ENCODE measurements at regions not wholly inside any gene's neighbourhood (a gene's known extent, or its start where the extent isn't known, plus 50 kb on each side); places are given as distances from the start of the nearest gene placed in this dataset.

DNA sequence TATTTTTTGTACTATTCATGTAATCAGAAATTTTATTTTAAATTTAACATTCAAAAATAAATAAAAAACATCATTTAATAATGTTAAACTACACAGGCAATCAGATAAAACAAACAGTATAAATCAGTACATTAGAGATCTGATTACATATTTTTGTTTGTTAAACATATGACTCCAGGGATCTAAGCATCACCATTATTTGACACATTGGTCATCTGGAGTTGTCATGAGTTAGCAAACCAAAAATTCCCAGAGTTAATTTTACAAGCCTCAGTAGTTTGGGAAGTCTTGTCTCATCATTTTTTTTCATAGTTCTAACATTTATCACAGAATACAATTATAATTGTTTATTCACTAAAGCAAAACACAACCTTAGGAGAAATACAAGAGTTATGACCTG lies 770.8 kb upstream of the SLITRK6 start:
- DNase-seq (ENCODE audit: low spot score) = no peak
- Histone ChIP-seq H3K4me1 (replicated peaks) (no peaks in the 10 kb centered on the region), H3K27ac (no peak overlapping the region), H3K36me3 (no peaks in the 10 kb centered on the region), H3K4me3 (no peak overlapping the region), H3K9me3 (no peaks in the 10 kb centered on the region), H3K27me3 (replicated peaks; ENCODE audit: insufficient read depth) (no peaks in the 10 kb centered on the region)
- TF ChIP-seq POLR2A (IDR thresholded peaks at IDR 0.05) (no peak), POLR2AphosphoS5 (IDR thresholded peaks at IDR 0.05) (no peak)
- TF ChIP-seq, protein P1, sequence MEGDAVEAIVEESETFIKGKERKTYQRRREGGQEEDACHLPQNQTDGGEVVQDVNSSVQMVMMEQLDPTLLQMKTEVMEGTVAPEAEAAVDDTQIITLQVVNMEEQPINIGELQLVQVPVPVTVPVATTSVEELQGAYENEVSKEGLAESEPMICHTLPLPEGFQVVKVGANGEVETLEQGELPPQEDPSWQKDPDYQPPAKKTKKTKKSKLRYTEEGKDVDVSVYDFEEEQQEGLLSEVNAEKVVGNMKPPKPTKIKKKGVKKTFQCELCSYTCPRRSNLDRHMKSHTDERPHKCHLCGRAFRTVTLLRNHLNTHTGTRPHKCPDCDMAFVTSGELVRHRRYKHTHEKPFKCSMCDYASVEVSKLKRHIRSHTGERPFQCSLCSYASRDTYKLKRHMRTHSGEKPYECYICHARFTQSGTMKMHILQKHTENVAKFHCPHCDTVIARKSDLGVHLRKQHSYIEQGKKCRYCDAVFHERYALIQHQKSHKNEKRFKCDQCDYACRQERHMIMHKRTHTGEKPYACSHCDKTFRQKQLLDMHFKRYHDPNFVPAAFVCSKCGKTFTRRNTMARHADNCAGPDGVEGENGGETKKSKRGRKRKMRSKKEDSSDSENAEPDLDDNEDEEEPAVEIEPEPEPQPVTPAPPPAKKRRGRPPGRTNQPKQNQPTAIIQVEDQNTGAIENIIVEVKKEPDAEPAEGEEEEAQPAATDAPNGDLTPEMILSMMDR (IDR thresholded peaks at IDR 0.05) = no peak
- intact Hi-C loops (cut with DNase I) = no loop called here

DNA sequence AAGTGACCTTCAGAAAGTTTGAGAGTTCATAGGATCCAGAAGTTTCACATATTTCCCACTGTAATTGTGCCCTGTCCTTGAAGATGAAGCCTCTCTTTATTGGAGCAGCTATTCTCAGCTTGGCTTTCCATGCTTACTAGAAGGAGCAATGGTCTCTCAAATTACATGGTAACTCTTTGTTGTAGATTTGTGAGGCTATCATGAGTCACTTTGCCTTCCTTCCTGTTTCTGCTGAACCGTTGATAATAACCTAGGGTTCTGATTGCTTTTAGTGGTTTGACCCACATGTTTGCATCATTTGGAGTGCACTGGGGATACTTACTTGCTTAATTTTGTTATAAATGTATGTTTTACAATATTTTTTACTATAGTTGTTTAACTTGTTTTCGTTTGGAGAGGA lies 772.9 kb upstream of the SLITRK6 start:
- Histone ChIP-seq H3K27ac (no peak overlapping the region), H3K4me1 (replicated peaks) (no peaks in the 10 kb centered on the region), H3K4me3 (no peak overlapping the region), H3K9me3 (no peaks in the 10 kb centered on the region), H3K36me3 (no peaks in the 10 kb centered on the region), H3K27me3 (replicated peaks; ENCODE audit: insufficient read depth) (no peaks in the 10 kb centered on the region)
- TF ChIP-seq POLR2A (IDR thresholded peaks at IDR 0.05) (no peak), POLR2AphosphoS5 (IDR thresholded peaks at IDR 0.05) (no peak)
- TF ChIP-seq, protein P1 (IDR thresholded peaks at IDR 0.05) = no peak
- WGBS = 36% methylated on average over 2 of the region's 2 CpGs
- DNase-seq (ENCODE audit: low spot score) = no peak
- intact Hi-C loops (cut with DNase I) = no loop called here

DNA sequence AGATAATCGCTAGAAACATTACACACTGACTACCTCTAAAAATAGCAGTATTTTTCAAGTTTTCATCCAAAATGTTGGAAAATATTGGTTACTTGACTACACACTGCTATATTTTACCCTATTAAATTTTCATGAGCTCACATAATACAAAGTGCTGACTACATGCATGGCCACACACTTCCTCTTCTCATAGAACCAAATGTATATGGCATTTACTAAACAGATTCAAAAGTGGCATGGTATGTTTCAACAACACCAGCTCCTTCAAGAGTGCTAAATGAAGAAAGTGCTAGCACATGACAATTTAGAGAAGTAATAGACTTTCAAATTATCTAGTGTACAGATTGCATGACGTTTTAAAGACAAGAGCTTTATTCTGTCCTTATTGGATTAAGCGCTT lies 780.4 kb upstream of the SLITRK6 start:
- intact Hi-C loops (cut with DNase I) = no loop called here
- TF ChIP-seq POLR2AphosphoS5 (IDR thresholded peaks at IDR 0.05) = no peak
- TF ChIP-seq, protein P1 (IDR thresholded peaks at IDR 0.05) = no peak
- no peak for TF ChIP-seq POLR2A (IDR thresholded peaks at IDR 0.05)
- WGBS = 78% methylated on average over 3 of the region's 3 CpGs

DNA sequence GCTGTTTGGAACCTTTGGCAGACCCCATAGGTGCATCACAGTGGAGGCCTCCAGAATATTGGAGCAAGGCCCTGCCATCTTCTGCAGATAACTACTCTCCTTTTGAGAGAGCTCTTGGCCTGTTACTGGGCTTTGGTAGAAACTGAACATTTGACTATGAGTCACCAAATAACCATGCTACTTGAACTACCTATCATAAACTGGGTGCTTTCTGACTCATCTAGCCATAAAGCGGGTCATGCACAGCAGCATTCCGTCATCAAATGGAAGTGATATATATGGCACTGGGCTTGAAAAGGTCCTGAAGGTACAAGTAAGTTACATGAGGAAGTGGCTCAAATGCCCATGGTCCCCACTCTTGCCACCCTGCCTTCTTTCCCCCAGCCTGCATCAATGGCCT lies 782.5 kb upstream of the SLITRK6 start:
- intact Hi-C loops (cut with DNase I) = no loop called here
- Histone ChIP-seq H3K27me3 (replicated peaks; ENCODE audit: insufficient read depth) (no peaks in the 10 kb centered on the region), H3K9me3 (no peaks in the 10 kb centered on the region), H3K36me3 (no peaks in the 10 kb centered on the region), H3K4me3 (no peak overlapping the region), H3K27ac (no peak overlapping the region), H3K4me1 (replicated peaks) (no peaks in the 10 kb centered on the region)
- 94% methylated on average over 2 of the region's 2 CpGs for WGBS
- TF ChIP-seq POLR2A (IDR thresholded peaks at IDR 0.05) = no peak
- TF ChIP-seq POLR2AphosphoS5 (IDR thresholded peaks at IDR 0.05) = no peak
- TF ChIP-seq, protein P1 (IDR thresholded peaks at IDR 0.05) = no peak
- no peak for DNase-seq (ENCODE audit: low spot score)

More for the DNA sequence above, 780.4 kb upstream of the SLITRK6 start:
- Histone ChIP-seq H3K36me3 (no peaks in the 10 kb centered on the region), H3K4me3 (no peak overlapping the region), H3K27ac (no peak overlapping the region), H3K27me3 (replicated peaks; ENCODE audit: insufficient read depth) (no peaks in the 10 kb centered on the region), H3K9me3 (no peaks in the 10 kb centered on the region), H3K4me1 (replicated peaks) (no peaks in the 10 kb centered on the region)
- DNase-seq (ENCODE audit: low spot score) = no peak

GRCh38 chr13:86584301-86584700 lies 785.1 kb upstream of the SLITRK6 start:
- no peak for TF ChIP-seq POLR2A (IDR thresholded peaks at IDR 0.05)
- TF ChIP-seq POLR2AphosphoS5 (IDR thresholded peaks at IDR 0.05) = no peak
- TF ChIP-seq, protein P1 (IDR thresholded peaks at IDR 0.05) = no peak
- WGBS = 93% methylated on average over 7 of the region's 7 CpGs

More at GRCh38 chr13:86584301-86584700, 785.1 kb upstream of the SLITRK6 start:
- intact Hi-C loops (cut with DNase I) = no loop called here
- Histone ChIP-seq H3K36me3 (no peaks in the 10 kb centered on the region), H3K27me3 (replicated peaks; ENCODE audit: insufficient read depth) (no peaks in the 10 kb centered on the region), H3K4me3 (no peak overlapping the region), H3K4me1 (replicated peaks) (no peaks in the 10 kb centered on the region), H3K9me3 (no peaks in the 10 kb centered on the region), H3K27ac (no peak overlapping the region)
- DNase-seq (ENCODE audit: low spot score) = no peak
